Neural cell (in vitro differentiated cells): ENCODE measurements at regions not wholly inside any gene's neighbourhood (a gene's known extent, or its start where the extent isn't known, plus 50 kb on each side); places are given as distances from the start of the nearest gene placed in this dataset.

Source experiments
- H2AFZ ChIP-seq: fragments of 200-600, 300-800 bp; sonication (generic), shearing (Covaris generic); 2 replicates; pipeline ENCODE4 v1.6.0; 2014; ENCODE audit warnings: low read depth, mild to moderate bottlenecking, antibody characterized with exemption, low read length, moderate library complexity
- H3F3A ChIP-seq: fragments of 200-600 bp; shearing (Covaris generic); 2 replicates; pipeline ENCODE4 v1.6.1; 2016; ENCODE audit warnings: mild to moderate bottlenecking, moderate library complexity, mixed read lengths, antibody characterized with exemption, low read length; ENCODE audit not compliant: insufficient read depth, poor library complexity, severe bottlenecking
- H3K27ac ChIP-seq: fragments of 200-600, 300-800 bp; sonication (generic), shearing (Covaris generic); 2 replicates; pipeline ENCODE4 v1.5.1; 2014; ENCODE audit warnings: mild to moderate bottlenecking, low read length, moderate library complexity
- H3K27me3 ChIP-seq: fragments of 300-800, 200-600 bp; sonication (generic), shearing (Covaris generic); 2 replicates; pipeline ENCODE4 v1.6.0; 2014; ENCODE audit warnings: mild to moderate bottlenecking, low read depth, low read length, moderate library complexity; ENCODE audit not compliant: insufficient read depth
- H3K36me3 ChIP-seq: fragments of 300-800, 200-600 bp; sonication (generic), shearing (Covaris generic); 2 replicates; pipeline ENCODE4 v1.5.1; 2014; ENCODE audit warnings: mild to moderate bottlenecking, antibody characterized with exemption, low read length, moderate library complexity; ENCODE audit not compliant: insufficient read depth
- H3K4me2 ChIP-seq: fragments of 300-800, 200-600 bp; sonication (generic), shearing (Covaris generic); 2 replicates; pipeline ENCODE4 v1.6.0; 2014; ENCODE audit warnings: mild to moderate bottlenecking, low read length
- H3K4me3 ChIP-seq: fragments of 300-800, 200-600 bp; sonication (generic), shearing (Covaris generic); 2 replicates; pipeline ENCODE4 v1.5.1; 2014; ENCODE audit warnings: mild to moderate bottlenecking, low read length, moderate library complexity
- H3K79me2 ChIP-seq: fragments of 200-600 bp; shearing (Covaris generic); replicated peaks from 2 replicates; pipeline ENCODE4 v1.6.0; 2014; ENCODE audit warnings: mild to moderate bottlenecking, low read length, moderate library complexity; ENCODE audit not compliant: insufficient read depth
- H3K9ac ChIP-seq: fragments of 300-800, 200-600 bp; sonication (generic), shearing (Covaris generic); 2 replicates; pipeline ENCODE4 v1.6.1; 2016; ENCODE audit warnings: mild to moderate bottlenecking, low read length, mixed read lengths
- H3K9me2 ChIP-seq: fragments of 200-600 bp; shearing (Covaris generic); 2 replicates; pipeline ENCODE4 v1.6.1; 2016; ENCODE audit warnings: mild to moderate bottlenecking, low read length, mixed read lengths; ENCODE audit not compliant: insufficient read depth
- H3K9me3 ChIP-seq: fragments of 200-600, 300-800 bp; sonication (generic), shearing (Covaris generic); 2 replicates; pipeline ENCODE4 v1.6.1; 2016; ENCODE audit warnings: mild to moderate bottlenecking, mixed run types, low read length, moderate library complexity, mixed read lengths
- H4K20me1 ChIP-seq: fragments of 200-600 bp; shearing (Covaris generic); 2 replicates; pipeline ENCODE4 v1.6.1; 2016; ENCODE audit warnings: mild to moderate bottlenecking, mixed run types; ENCODE audit not compliant: insufficient read depth
- EP300 ChIP-seq: fragments of 450-650 bp; conservative IDR thresholded peaks from 2 replicates; pipeline ENCODE4 v1.6.1; 2014; ENCODE audit warnings: antibody characterized with exemption, mild to moderate bottlenecking, moderate library complexity; ENCODE audit not compliant: poor library complexity, severe bottlenecking
- EZH2 ChIP-seq: fragments of 200-600, 300-800 bp; shearing (Covaris generic), sonication (generic); IDR thresholded peaks from 2 replicates; pipeline ENCODE4 v1.6.1; 2014; ENCODE audit warnings: antibody characterized with exemption, low read length, borderline replicate concordance, mild to moderate bottlenecking; ENCODE audit not compliant: insufficient read depth, poor library complexity, severe bottlenecking
- MXI1 ChIP-seq: fragments of 450-650 bp; conservative IDR thresholded peaks from 2 replicates; pipeline ENCODE4 v1.6.1; 2014; ENCODE audit warnings: antibody characterized with exemption, mild to moderate bottlenecking; ENCODE audit not compliant: poor library complexity, severe bottlenecking
- POLR2AphosphoS5 ChIP-seq: IDR thresholded peaks from 2 replicates; pipeline ENCODE4 v1.6.1; 2012
- RAD21 ChIP-seq: fragments of 450-650 bp; conservative IDR thresholded peaks from 2 replicates; pipeline ENCODE4 v1.6.1; 2014; ENCODE audit warnings: antibody characterized with exemption, mild to moderate bottlenecking, moderate library complexity
- SMC3 ChIP-seq: fragments of 450-650 bp; conservative IDR thresholded peaks from 2 replicates; pipeline ENCODE4 v1.6.1; 2014; ENCODE audit warnings: antibody characterized with exemption, mild to moderate bottlenecking, moderate library complexity; ENCODE audit not compliant: poor library complexity
- TAF1 ChIP-seq: IDR thresholded peaks from 2 replicates; pipeline ENCODE4 v1.6.1; 2012; ENCODE audit warnings: low read depth
- TF ChIP-seq, protein P1 (sequence below): IDR thresholded peaks from 2 replicates; pipeline ENCODE4 v1.6.1; 2012; ENCODE audit warnings: borderline replicate concordance
- TF ChIP-seq, protein P2 (sequence below): fragments of 450-650 bp; IDR thresholded peaks from 2 replicates; pipeline ENCODE4 v1.5.1; 2014; ENCODE audit warnings: antibody characterized with exemption, mild to moderate bottlenecking, moderate library complexity; ENCODE audit not compliant: poor library complexity, severe bottlenecking

- no peak overlapping the region for H3K27ac ChIP-seq
- H3F3A ChIP-seq, result no peaks in the 10 kb centered on the region
- no peak overlapping the region for H3K4me2 ChIP-seq
- no peak overlapping the region for H3K9ac ChIP-seq
- H3K36me3 ChIP-seq, result no peaks in the 10 kb centered on the region
- H3K79me2 ChIP-seq, result no peaks in the 10 kb centered on the region
- H3K27me3 ChIP-seq, result no peaks in the 10 kb centered on the region
- TF ChIP-seq, protein P1, sequence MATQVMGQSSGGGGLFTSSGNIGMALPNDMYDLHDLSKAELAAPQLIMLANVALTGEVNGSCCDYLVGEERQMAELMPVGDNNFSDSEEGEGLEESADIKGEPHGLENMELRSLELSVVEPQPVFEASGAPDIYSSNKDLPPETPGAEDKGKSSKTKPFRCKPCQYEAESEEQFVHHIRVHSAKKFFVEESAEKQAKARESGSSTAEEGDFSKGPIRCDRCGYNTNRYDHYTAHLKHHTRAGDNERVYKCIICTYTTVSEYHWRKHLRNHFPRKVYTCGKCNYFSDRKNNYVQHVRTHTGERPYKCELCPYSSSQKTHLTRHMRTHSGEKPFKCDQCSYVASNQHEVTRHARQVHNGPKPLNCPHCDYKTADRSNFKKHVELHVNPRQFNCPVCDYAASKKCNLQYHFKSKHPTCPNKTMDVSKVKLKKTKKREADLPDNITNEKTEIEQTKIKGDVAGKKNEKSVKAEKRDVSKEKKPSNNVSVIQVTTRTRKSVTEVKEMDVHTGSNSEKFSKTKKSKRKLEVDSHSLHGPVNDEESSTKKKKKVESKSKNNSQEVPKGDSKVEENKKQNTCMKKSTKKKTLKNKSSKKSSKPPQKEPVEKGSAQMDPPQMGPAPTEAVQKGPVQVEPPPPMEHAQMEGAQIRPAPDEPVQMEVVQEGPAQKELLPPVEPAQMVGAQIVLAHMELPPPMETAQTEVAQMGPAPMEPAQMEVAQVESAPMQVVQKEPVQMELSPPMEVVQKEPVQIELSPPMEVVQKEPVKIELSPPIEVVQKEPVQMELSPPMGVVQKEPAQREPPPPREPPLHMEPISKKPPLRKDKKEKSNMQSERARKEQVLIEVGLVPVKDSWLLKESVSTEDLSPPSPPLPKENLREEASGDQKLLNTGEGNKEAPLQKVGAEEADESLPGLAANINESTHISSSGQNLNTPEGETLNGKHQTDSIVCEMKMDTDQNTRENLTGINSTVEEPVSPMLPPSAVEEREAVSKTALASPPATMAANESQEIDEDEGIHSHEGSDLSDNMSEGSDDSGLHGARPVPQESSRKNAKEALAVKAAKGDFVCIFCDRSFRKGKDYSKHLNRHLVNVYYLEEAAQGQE, result no peak
- no peaks in the 10 kb centered on the region for H4K20me1 ChIP-seq
- no peak overlapping the region for H2AFZ ChIP-seq
- no peak overlapping the region for H3K4me3 ChIP-seq
- H3K9me2 ChIP-seq, result no peaks in the 10 kb centered on the region
- H3K9me3 ChIP-seq, result no peaks in the 10 kb centered on the region
Observed at GRCh38 chr5:61827445-61827975, 478.5 kb upstream of the KIF2A start.

DNA sequence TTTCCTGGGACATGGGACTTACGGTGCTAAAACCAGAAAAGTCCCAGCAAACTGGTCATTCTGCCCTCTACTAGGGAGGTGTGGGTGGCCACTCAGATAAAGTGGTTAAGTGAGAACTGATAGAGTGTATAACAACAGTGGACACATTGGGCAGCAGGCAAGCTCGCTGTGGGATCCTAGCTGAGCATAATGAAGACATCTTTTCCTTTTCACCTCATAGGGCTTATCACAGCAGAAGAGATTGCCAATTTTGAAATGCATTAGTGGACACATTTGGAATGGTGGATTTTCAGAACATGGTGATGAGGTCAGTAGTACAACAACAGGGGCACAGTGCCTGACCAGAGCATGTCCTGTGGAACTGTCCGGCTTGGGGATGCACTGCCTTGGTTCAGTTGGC is 477.1 kb upstream of the KIF2A start:
- H3K27ac ChIP-seq, result no peak overlapping the region
- H3K9me2 ChIP-seq, result no peaks in the 10 kb centered on the region
- no peaks in the 10 kb centered on the region for H3K36me3 ChIP-seq
- H2AFZ ChIP-seq, result no peak overlapping the region
- no peaks in the 10 kb centered on the region for H3K79me2 ChIP-seq
- no peak for TF ChIP-seq TAF1
- TF ChIP-seq, protein P2, sequence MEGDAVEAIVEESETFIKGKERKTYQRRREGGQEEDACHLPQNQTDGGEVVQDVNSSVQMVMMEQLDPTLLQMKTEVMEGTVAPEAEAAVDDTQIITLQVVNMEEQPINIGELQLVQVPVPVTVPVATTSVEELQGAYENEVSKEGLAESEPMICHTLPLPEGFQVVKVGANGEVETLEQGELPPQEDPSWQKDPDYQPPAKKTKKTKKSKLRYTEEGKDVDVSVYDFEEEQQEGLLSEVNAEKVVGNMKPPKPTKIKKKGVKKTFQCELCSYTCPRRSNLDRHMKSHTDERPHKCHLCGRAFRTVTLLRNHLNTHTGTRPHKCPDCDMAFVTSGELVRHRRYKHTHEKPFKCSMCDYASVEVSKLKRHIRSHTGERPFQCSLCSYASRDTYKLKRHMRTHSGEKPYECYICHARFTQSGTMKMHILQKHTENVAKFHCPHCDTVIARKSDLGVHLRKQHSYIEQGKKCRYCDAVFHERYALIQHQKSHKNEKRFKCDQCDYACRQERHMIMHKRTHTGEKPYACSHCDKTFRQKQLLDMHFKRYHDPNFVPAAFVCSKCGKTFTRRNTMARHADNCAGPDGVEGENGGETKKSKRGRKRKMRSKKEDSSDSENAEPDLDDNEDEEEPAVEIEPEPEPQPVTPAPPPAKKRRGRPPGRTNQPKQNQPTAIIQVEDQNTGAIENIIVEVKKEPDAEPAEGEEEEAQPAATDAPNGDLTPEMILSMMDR, result no peak
- TF ChIP-seq MXI1, result no peak
- TF ChIP-seq EZH2, result no peak
- TF ChIP-seq, protein P1, result no peak
- no peak for TF ChIP-seq RAD21
- no peak for TF ChIP-seq EP300
- no peak for TF ChIP-seq POLR2AphosphoS5
- no peak for TF ChIP-seq SMC3
- no peak overlapping the region for H3K9ac ChIP-seq
- H3K9me3 ChIP-seq, result no peaks in the 10 kb centered on the region
- H4K20me1 ChIP-seq, result no peaks in the 10 kb centered on the region
- H3K4me3 ChIP-seq, result no peak overlapping the region
- H3F3A ChIP-seq, result no peaks in the 10 kb centered on the region
- no peak overlapping the region for H3K4me2 ChIP-seq
- H3K27me3 ChIP-seq, result no peaks in the 10 kb centered on the region
